Hepatocyte (in vitro differentiated cells): ENCODE measurements at regions not wholly inside any gene's neighbourhood (a gene's known extent, or its start where the extent isn't known, plus 50 kb on each side); places are given as distances from the start of the nearest gene placed in this dataset.

Experiments
- DNase-seq: peaks from one replicate; pipeline ENCODE4 v3.0.0-alpha.2; 2016; ENCODE audit warnings: low spot score
- H2AFZ ChIP-seq: fragments of 200-600 bp; sonication (generic); 2 replicates; pipeline ENCODE4 v1.6.0; 2016; ENCODE audit warnings: antibody characterized with exemption, mild to moderate bottlenecking
- H3K27ac ChIP-seq: fragments of 200-600 bp; sonication (generic); 2 replicates; pipeline ENCODE4 v1.5.1; 2016; ENCODE audit warnings: mild to moderate bottlenecking
- H3K27me3 ChIP-seq: fragments of 200-600 bp; sonication (generic); 2 replicates; pipeline ENCODE4 v1.6.1; 2016
- H3K36me3 ChIP-seq: fragments of 200-600 bp; sonication (generic); replicated peaks from 2 replicates; pipeline ENCODE4 v1.5.1; 2016; ENCODE audit warnings: low read depth; ENCODE audit not compliant: insufficient read depth
- H3K4me1 ChIP-seq: fragments of 200-600 bp; sonication (generic); 2 replicates; pipeline ENCODE4 v1.5.1; 2016; ENCODE audit warnings: mild to moderate bottlenecking, moderate library complexity; ENCODE audit not compliant: insufficient read depth
- H3K4me2 ChIP-seq: fragments of 200-600 bp; sonication (generic); 2 replicates; pipeline ENCODE4 v1.6.0; 2016
- H3K4me3 ChIP-seq: fragments of 200-600 bp; sonication (generic); 2 replicates; pipeline ENCODE4 v1.5.1; 2016; ENCODE audit warnings: mild to moderate bottlenecking
- H3K79me2 ChIP-seq: fragments of 200-600 bp; sonication (generic); 2 replicates; pipeline ENCODE4 v1.6.0; 2017; ENCODE audit warnings: mild to moderate bottlenecking
- H3K9me2 ChIP-seq: fragments of 200-600 bp; sonication (generic); replicated peaks from 2 replicates; pipeline ENCODE4 v1.6.0; 2017; ENCODE audit warnings: mild to moderate bottlenecking; ENCODE audit not compliant: insufficient read depth
- H3K9me3 ChIP-seq: fragments of 200-600 bp; sonication (generic); 2 replicates; pipeline ENCODE4 v1.5.1; 2016; ENCODE audit warnings: low read depth, mild to moderate bottlenecking
- H4K20me1 ChIP-seq: fragments of 200-600 bp; sonication (generic); 2 replicates; pipeline ENCODE4 v1.6.0; 2016; ENCODE audit warnings: mild to moderate bottlenecking; ENCODE audit not compliant: insufficient read depth, poor library complexity, severe bottlenecking
- CTCF ChIP-seq: fragments of 200-600 bp; sonication (generic); IDR thresholded peaks from 2 replicates; pipeline ENCODE4 v1.5.1; 2016; ENCODE audit warnings: antibody characterized with exemption, mild to moderate bottlenecking; ENCODE audit not compliant: poor library complexity
- EZH2 ChIP-seq: fragments of 200-600 bp; sonication (generic); IDR thresholded peaks from 2 replicates; pipeline ENCODE4 v1.6.1; 2016; ENCODE audit warnings: antibody characterized with exemption, mild to moderate bottlenecking, borderline replicate concordance
- EZH2phosphoT487 ChIP-seq: fragments of 200-600 bp; sonication (generic); IDR thresholded peaks from one replicate; pipeline ENCODE4 v1.6.1; 2018; ENCODE audit warnings: antibody characterized with exemption, mild to moderate bottlenecking, low read depth, moderate library complexity; ENCODE audit not compliant: unreplicated experiment, severe bottlenecking
- WGBS: methylation state at CpG from one replicate; pipeline ENCODE4 v1.1.6; 2016; ENCODE audit warnings: low lambda C conversion rate; ENCODE audit errors: missing lambda C conversion rate; 5-methylcytosine and 5-hydroxymethylcytosine counted together

- WGBS, result 93% methylated on average over 1 of the region's 1 CpG
- Histone ChIP-seq H3K4me3 (no peak overlapping the region), H3K4me1 (peaks cover 7% of the 10 kb centered on the region), H3K36me3 (no peaks in the 10 kb centered on the region), H3K27me3 (no peaks in the 10 kb centered on the region), H3K9me3 (no peaks in the 10 kb centered on the region), H3K4me2 (no peak overlapping the region), H2AFZ (no peak overlapping the region), H3K27ac (no peak overlapping the region), H3K9me2 (no peaks in the 10 kb centered on the region), H4K20me1 (no peaks in the 10 kb centered on the region), H3K79me2 (no peaks in the 10 kb centered on the region)
- DNase-seq, result no peak
- TF ChIP-seq EZH2phosphoT487, result no peak
- no peak for TF ChIP-seq EZH2
- TF ChIP-seq CTCF, result no peak
These were observed 320.2 kb downstream of the MAP2K6 start for GRCh38 chr17:69734656-69735055.

GRCh38 chr17:69735285-69735684, 320.8 kb downstream of the MAP2K6 start:
- TF ChIP-seq EZH2 (no peak), CTCF (no peak), EZH2phosphoT487 (no peak)
- Histone ChIP-seq H3K9me2 (no peaks in the 10 kb centered on the region), H3K27me3 (no peaks in the 10 kb centered on the region), H2AFZ (no peak overlapping the region), H3K4me2 (no peak overlapping the region), H3K27ac (no peak overlapping the region), H3K36me3 (no peaks in the 10 kb centered on the region), H3K9me3 (no peaks in the 10 kb centered on the region), H3K4me3 (no peak overlapping the region), H3K79me2 (no peaks in the 10 kb centered on the region), H3K4me1 (peaks cover 7% of the 10 kb centered on the region), H4K20me1 (no peaks in the 10 kb centered on the region)
- no peak for DNase-seq
- 91% methylated on average over 2 of the region's 2 CpGs for WGBS

GRCh38 chr17:69743091-69743490, 328.6 kb downstream of the MAP2K6 start:
- Histone ChIP-seq H3K27ac (no peak overlapping the region), H3K4me1 (no peaks in the 10 kb centered on the region), H3K4me2 (no peak overlapping the region), H3K36me3 (no peaks in the 10 kb centered on the region), H3K9me3 (no peaks in the 10 kb centered on the region), H3K9me2 (no peaks in the 10 kb centered on the region), H3K79me2 (no peaks in the 10 kb centered on the region), H2AFZ (no peak overlapping the region), H3K27me3 (no peaks in the 10 kb centered on the region), H4K20me1 (no peaks in the 10 kb centered on the region), H3K4me3 (no peak overlapping the region)
- TF ChIP-seq EZH2 (no peak), EZH2phosphoT487 (no peak), CTCF (no peak)
- WGBS, result 97% methylated on average over 3 of the region's 3 CpGs
- DNase-seq, result no peak

- no peaks in the 10 kb centered on the region for H3K27me3 ChIP-seq
- no peaks in the 10 kb centered on the region for H3K9me3 ChIP-seq
- 88% methylated on average over 5 of the region's 5 CpGs for WGBS
These were observed 330.1 kb downstream of the MAP2K6 start for GRCh38 chr17:69744512-69745070.

More at GRCh38 chr17:69744512-69745070, 330.1 kb downstream of the MAP2K6 start:
- H3K36me3 ChIP-seq, result no peaks in the 10 kb centered on the region
- no peaks in the 10 kb centered on the region for H4K20me1 ChIP-seq
- no peak overlapping the region for H3K4me3 ChIP-seq
- no peaks in the 10 kb centered on the region for H3K9me2 ChIP-seq
- no peak for DNase-seq
- no peak for TF ChIP-seq CTCF
- TF ChIP-seq EZH2, result no peak
- TF ChIP-seq EZH2phosphoT487, result no peak
- no peaks in the 10 kb centered on the region for H3K4me1 ChIP-seq
- H2AFZ ChIP-seq, result no peak overlapping the region
- no peak overlapping the region for H3K27ac ChIP-seq
- H3K79me2 ChIP-seq, result no peaks in the 10 kb centered on the region
- H3K4me2 ChIP-seq, result no peak overlapping the region
